ENCODE measurements at regions not wholly inside any gene's neighbourhood (a gene's known extent, or its start where the extent isn't known, plus 50 kb on each side); places are given as distances from the start of the nearest gene placed in this dataset.

DNA sequence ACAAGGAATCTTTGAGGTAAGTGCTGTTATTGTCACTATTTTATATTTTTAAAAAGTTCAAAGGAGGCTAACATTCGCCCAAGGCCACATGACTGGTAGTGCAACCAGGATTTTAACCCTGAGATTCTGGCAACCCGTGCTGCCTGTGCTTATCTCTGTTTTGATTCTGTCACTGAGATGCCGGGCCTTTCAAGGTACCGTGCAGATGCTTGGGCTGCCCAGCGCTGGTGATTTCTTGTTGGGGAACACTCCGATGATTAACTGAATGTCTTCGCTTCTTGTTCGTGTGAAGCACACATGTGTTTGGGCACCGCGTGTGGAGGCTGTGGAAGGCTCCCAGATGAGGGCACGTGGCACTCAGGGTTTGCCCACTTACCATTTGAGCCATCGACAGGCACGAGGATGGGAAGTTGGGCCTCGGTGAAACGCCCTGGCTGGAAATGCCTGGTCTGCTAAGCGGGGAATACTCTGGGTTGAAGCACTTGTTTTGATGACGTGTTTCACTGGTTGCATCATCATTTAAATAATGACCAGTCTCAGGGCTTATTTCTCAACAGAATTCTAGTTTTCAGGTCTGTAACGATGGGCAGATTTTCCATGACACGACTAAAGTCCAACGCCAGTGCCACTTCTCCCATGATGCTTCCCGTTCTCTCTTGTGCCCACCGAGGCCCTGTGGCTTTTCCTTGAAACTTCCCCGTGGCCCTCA is 392.7 kb downstream of the FGF9 start (continued):
- TF ChIP-seq ZNF462 (CRISPR knock-in tag; IDR thresholded peaks at IDR 0.05) (no peak), STAT1 (IDR thresholded peaks at IDR 0.05; ENCODE audit: unreplicated experiment) (no peak), JUNB (IDR thresholded peaks at IDR 0.05; ENCODE audit: unreplicated experiment) (no peak), ETS1 (IDR thresholded peaks at IDR 0.05) (no peak)

- H3K79me2 ChIP-seq (replicated peaks; ENCODE audit: insufficient read depth), result 0 out of 2 replicates have a peak, but pooled peaks cover 4% of the 10 kb centered on the region
- no peaks in the 10 kb centered on the region; the same call in 1 of the 2 replicates for H3K36me3 ChIP-seq (ENCODE audit: insufficient read depth)
- H3K27me3 Mint-ChIP-seq (ENCODE audit: insufficient read depth, low read depth, poor library complexity), result no peaks in the 10 kb centered on the region
- no peak overlapping the region for H3K27ac Mint-ChIP-seq
- H3K4me3 Mint-ChIP-seq, result no peak overlapping the region
- H3K4me1 Mint-ChIP-seq, result peaks cover 28% of the 10 kb centered on the region
- DNase-seq (ENCODE audit: low spot score), result no peak
- H3K4me1 ChIP-seq (ENCODE audit: insufficient read depth), result peaks cover 8% of the 10 kb centered on the region
- H2AFZ ChIP-seq, result no peak overlapping the region
- H3K36me3 Mint-ChIP-seq (ENCODE audit: low read depth), result no peaks in the 10 kb centered on the region
- 0 out of 2 replicates have a peak, but pooled peaks cover 7% of the 10 kb centered on the region for H3K9me2 ChIP-seq (ENCODE audit: insufficient read depth)
- no peak overlapping the region for H3K27ac ChIP-seq (ENCODE audit: low read depth)
- no peaks in the 10 kb centered on the region for H3K9me3 Mint-ChIP-seq
- no peaks in the 10 kb centered on the region; the same call in 1 of the 2 replicates for H4K20me1 ChIP-seq (replicated peaks; ENCODE audit: insufficient read depth)
- no peaks in the 10 kb centered on the region for H3K27me3 ChIP-seq (ENCODE audit: insufficient read depth)
- peak; percentile 18; the same call in 1 of the 3 replicates for ATAC-seq
- H3K4me3 ChIP-seq, result no peak overlapping the region
- no peaks in the 10 kb centered on the region for H3F3A ChIP-seq (replicated peaks; ENCODE audit: low read depth)
- H3K4me2 ChIP-seq, result no peak overlapping the region
- TF ChIP-seq POLR2AphosphoS5 (IDR thresholded peaks at IDR 0.05; ENCODE audit: low read depth) (no peak), ZNF331 (CRISPR knock-in tag; IDR thresholded peaks at IDR 0.05; ENCODE audit: low read depth) (no peak), EZH2phosphoT487 (IDR thresholded peaks at IDR 0.05; ENCODE audit: unreplicated experiment) (no peak), STAT1 (IDR thresholded peaks at IDR 0.05; ENCODE audit: unreplicated experiment) (no peak), NANOG (IDR thresholded peaks at IDR 0.05; ENCODE audit: borderline replicate concordance) (no peak), JUNB (IDR thresholded peaks at IDR 0.05; ENCODE audit: unreplicated experiment) (no peak)
These were observed 394.2 kb downstream of the FGF9 start for GRCh38 chr13:22064854-22065620.

Measured in GM23338 (cell line).